BLaER1 (cell line): ENCODE measurements at regions not wholly inside any gene's neighbourhood (a gene's known extent, or its start where the extent isn't known, plus 50 kb on each side); places are given as distances from the start of the nearest gene placed in this dataset.

ENCODE experiments used
- H3K27ac ChIP-seq: shearing (Covaris generic); formaldehyde crosslinking; 2 replicates; pipeline ENCODE4 v1.8.1; 2022
- H3K27me3 ChIP-seq: shearing (Covaris generic); formaldehyde crosslinking; 2 replicates; pipeline ENCODE4 v1.8.1; 2022
- H3K36me3 ChIP-seq: shearing (Covaris generic); formaldehyde crosslinking; 2 replicates; pipeline ENCODE4 v1.8.1; 2022
- H3K4me1 ChIP-seq: shearing (Covaris generic); formaldehyde crosslinking; 2 replicates; pipeline ENCODE4 v1.8.1; 2022
- H3K4me2 ChIP-seq: shearing (Covaris generic); formaldehyde crosslinking; 2 replicates; pipeline ENCODE4 v1.8.1; 2022
- H3K4me3 ChIP-seq: shearing (Covaris generic); formaldehyde crosslinking; 2 replicates; pipeline ENCODE4 v1.8.1; 2022
- H3K9ac ChIP-seq: shearing (Covaris generic); formaldehyde crosslinking; 2 replicates; pipeline ENCODE4 v1.8.1; 2022
- H3K9me3 ChIP-seq: shearing (Covaris generic); formaldehyde crosslinking; 2 replicates; pipeline ENCODE4 v1.8.1; 2022
- H4K20me1 ChIP-seq: shearing (Covaris generic); formaldehyde crosslinking; 2 replicates; pipeline ENCODE4 v1.8.1; 2022
- Cebpa-rat ChIP-seq: shearing (Covaris generic); IDR thresholded peaks from 2 replicates; pipeline ENCODE4 v1.8.1; 2022

DNA sequence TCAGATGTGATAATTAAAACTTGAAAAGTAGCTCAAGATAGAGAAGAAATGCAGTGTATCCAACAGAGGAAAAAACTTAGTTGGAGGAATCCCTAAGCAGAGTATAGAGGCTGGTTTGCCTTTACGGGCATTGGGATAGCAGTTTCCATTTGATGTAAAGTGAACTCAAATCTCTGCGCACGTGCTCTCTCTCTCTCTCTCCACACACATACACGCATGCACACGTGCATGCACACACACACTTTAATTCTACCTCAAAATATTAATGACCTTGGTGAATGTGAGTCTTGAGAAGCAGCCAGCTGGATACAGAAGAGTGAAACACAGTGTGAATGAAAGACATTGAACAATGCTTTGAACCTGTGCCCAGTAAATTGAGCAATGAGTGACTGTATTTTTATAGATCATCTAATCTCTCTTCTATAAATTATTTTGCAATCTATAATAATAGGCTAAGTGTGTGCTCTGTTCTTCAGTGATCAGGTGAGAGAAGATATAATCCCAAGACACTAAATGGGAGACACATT is 247.7 kb upstream of the FAM83B start:
- H3K36me3 ChIP-seq, result no peaks in the 10 kb centered on the region
- TF ChIP-seq Cebpa-rat, result no peak
- no peaks in the 10 kb centered on the region for H3K9me3 ChIP-seq
- H4K20me1 ChIP-seq, result no peaks in the 10 kb centered on the region
- H3K4me3 ChIP-seq, result no peak overlapping the region
- no peaks in the 10 kb centered on the region for H3K27me3 ChIP-seq
- H3K4me1 ChIP-seq, result no peaks in the 10 kb centered on the region
- no peak overlapping the region for H3K9ac ChIP-seq
- no peak overlapping the region for H3K4me2 ChIP-seq
- H3K27ac ChIP-seq, result no peak overlapping the region

DNA sequence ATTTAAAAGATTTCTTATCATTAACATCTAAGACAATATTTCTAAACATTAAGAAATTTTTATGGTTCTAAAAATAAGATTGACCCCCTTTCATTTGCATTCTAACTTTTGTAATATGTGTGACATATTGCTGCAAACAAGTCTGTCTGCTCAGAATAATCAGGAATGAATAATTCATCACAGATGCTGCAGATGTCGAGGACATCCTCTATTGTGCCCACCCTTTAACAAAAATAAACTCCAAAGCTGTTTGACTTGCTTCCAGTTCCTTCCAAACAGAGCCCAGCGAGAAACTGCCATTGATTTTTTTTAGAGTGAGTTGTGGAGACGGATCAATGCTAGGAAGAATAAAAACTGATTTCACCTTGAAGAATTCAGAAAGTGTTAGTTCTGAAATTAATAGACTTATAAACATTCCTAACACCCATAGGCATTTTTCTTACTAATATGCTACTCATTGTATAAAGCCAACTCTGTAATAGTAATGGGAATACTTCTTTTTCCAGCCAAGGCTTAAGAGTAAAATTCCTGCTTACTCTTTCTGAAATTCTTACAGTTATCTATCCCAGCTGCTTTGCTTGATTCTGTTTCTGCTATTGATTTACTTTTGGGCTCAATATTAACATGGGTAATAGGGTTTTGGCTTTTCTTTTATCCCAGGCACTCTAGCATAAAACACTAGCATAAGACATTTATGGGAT is 244.8 kb upstream of the FAM83B start:
- Histone ChIP-seq H3K36me3 (no peaks in the 10 kb centered on the region), H3K9me3 (no peaks in the 10 kb centered on the region), H3K27ac (no peak overlapping the region), H3K4me1 (no peaks in the 10 kb centered on the region), H3K9ac (no peak overlapping the region), H3K4me3 (no peak overlapping the region), H3K4me2 (no peak overlapping the region), H4K20me1 (no peaks in the 10 kb centered on the region), H3K27me3 (no peaks in the 10 kb centered on the region)
- TF ChIP-seq Cebpa-rat, result no peak

DNA sequence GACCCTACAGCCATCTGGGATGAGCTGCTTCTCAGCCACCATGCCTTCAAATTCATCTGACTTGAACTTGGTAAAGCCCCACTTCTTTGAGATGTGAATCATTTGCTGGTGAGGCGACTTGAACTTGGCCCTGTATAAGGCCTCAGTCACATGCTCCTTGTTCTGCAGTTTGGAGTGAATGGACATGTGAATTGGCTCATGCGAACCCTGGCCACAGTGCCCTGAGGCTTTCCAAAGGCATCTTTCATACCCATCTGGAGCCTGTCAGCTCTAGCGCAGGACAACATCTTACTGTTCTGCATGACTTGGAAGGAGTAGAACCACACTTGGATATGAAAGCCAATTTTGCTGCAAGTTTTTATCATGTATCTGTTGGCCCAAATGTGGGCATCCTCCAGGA is 244.0 kb upstream of the FAM83B start:
- no peaks in the 10 kb centered on the region for H4K20me1 ChIP-seq
- H3K4me1 ChIP-seq, result no peaks in the 10 kb centered on the region
- H3K4me3 ChIP-seq, result no peak overlapping the region
- H3K9ac ChIP-seq, result no peak overlapping the region
- TF ChIP-seq Cebpa-rat, result no peak
- H3K9me3 ChIP-seq, result no peaks in the 10 kb centered on the region
- H3K27me3 ChIP-seq, result no peaks in the 10 kb centered on the region
- H3K27ac ChIP-seq, result no peak overlapping the region
- no peak overlapping the region for H3K4me2 ChIP-seq
- H3K36me3 ChIP-seq, result no peaks in the 10 kb centered on the region

DNA sequence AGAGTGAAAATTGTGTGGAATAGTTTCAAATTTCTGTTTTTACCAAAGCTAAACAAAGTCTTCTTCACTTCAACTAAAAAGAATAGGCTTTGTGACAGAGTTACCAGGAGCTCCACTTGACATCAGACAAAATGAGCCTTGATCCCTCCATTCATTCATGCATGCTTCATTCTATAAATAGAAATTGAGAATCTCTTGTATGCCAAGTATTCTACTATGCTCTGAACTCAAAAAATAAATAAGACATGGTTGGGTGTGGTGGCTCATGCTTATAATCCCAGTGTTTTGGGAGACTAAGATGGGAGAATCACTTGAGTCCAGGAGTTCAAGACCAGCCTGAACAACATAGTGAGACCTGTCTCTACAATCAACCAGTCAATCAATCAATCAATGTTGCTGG is 236.6 kb upstream of the FAM83B start:
- H3K27ac ChIP-seq, result no peak overlapping the region
- no peak for TF ChIP-seq Cebpa-rat
- H3K4me2 ChIP-seq, result no peak overlapping the region
- H3K9ac ChIP-seq, result no peak overlapping the region
- H3K27me3 ChIP-seq, result no peaks in the 10 kb centered on the region
- no peaks in the 10 kb centered on the region for H4K20me1 ChIP-seq
- H3K9me3 ChIP-seq, result no peaks in the 10 kb centered on the region
- H3K36me3 ChIP-seq, result no peaks in the 10 kb centered on the region
- no peaks in the 10 kb centered on the region for H3K4me1 ChIP-seq
- no peak overlapping the region for H3K4me3 ChIP-seq

DNA sequence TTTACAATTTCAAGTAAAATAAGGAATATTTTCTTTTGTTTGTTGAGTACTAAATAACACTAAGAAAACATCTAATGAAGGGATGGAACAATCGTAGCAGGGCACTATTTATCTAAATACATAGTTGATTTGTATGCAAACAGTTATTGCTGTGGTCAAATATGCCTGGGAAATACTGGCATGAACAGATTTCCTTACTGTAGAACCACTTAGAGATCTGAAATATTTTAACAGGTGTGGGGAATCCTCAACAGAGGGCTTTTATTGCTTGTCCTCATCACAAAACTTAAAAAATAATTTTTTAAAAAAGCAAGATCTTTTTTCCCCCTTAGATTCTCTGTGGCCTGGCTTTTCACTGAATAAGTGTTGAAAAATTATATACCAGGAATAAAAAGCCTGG is 233.0 kb upstream of the FAM83B start:
- H4K20me1 ChIP-seq, result no peaks in the 10 kb centered on the region
- no peaks in the 10 kb centered on the region for H3K4me1 ChIP-seq
- H3K36me3 ChIP-seq, result no peaks in the 10 kb centered on the region
- no peaks in the 10 kb centered on the region for H3K9me3 ChIP-seq
- no peaks in the 10 kb centered on the region for H3K27me3 ChIP-seq
- H3K4me3 ChIP-seq, result no peak overlapping the region
- H3K9ac ChIP-seq, result no peak overlapping the region
- H3K27ac ChIP-seq, result no peak overlapping the region
- H3K4me2 ChIP-seq, result no peak overlapping the region
- no peak for TF ChIP-seq Cebpa-rat

DNA sequence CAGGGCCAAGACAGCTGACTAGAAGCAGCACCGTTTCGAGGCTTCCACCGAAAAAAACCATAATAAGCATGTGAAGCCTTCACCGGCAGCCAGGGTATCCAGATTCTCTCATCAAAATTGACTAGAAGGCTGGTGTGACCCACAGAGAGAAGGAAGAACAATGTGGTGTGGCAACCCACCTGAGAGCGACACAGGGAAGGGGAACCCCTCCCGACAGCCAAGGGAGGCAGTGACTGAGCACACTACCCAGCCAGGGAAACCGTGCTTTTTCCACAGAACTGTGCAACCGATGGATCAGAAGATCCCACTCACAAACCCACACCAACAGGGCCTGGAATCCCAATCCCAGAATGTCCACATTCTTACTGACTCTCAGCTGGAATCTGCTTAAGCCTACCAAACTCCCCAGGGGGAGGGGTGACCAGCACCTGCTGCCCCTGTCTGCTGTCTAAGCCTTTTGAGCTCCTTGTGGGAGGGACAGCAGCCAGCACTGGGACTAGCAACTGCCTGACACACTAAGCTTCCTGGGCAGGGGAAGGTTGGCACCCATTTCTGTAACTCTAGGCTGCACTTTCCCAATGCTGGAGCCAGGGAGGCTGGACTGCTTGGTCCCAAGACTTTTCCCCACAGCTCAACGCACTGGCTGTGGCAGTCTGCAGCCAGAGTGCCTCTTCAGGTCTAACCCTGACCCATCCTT is 231.9 kb upstream of the FAM83B start:
- H3K4me3 ChIP-seq, result no peak overlapping the region
- no peak overlapping the region for H3K27ac ChIP-seq
- H3K9me3 ChIP-seq, result no peaks in the 10 kb centered on the region
- no peaks in the 10 kb centered on the region for H3K36me3 ChIP-seq
- H3K4me2 ChIP-seq, result no peak overlapping the region
- H3K9ac ChIP-seq, result no peak overlapping the region
- H3K4me1 ChIP-seq, result no peaks in the 10 kb centered on the region
- H3K27me3 ChIP-seq, result no peaks in the 10 kb centered on the region
- TF ChIP-seq Cebpa-rat, result no peak
- no peaks in the 10 kb centered on the region for H4K20me1 ChIP-seq

DNA sequence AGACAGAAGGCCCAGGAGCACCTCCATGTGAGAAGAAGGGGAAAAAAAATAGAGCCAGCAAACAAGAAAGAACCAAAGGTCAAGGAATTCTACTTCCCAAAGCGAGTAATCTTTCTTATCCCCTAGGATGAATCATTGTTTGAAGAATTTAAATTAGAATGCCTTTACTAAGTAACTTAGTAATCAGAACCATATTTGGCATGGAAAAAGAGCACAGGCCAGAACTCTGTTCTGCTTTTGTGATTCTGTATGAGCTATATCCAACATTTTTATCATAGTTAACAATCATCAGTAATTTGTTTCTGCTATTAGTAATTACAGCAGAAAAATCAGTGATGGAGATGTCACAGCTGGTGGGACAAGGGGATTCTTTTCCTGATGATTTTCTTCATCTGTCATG is 228.8 kb upstream of the FAM83B start:
- TF ChIP-seq Cebpa-rat, result no peak
- Histone ChIP-seq H3K27ac (no peak overlapping the region), H3K9me3 (no peaks in the 10 kb centered on the region), H4K20me1 (no peaks in the 10 kb centered on the region), H3K9ac (no peak overlapping the region), H3K4me1 (no peaks in the 10 kb centered on the region), H3K4me3 (no peak overlapping the region), H3K4me2 (no peak overlapping the region), H3K27me3 (no peaks in the 10 kb centered on the region), H3K36me3 (no peaks in the 10 kb centered on the region)

DNA sequence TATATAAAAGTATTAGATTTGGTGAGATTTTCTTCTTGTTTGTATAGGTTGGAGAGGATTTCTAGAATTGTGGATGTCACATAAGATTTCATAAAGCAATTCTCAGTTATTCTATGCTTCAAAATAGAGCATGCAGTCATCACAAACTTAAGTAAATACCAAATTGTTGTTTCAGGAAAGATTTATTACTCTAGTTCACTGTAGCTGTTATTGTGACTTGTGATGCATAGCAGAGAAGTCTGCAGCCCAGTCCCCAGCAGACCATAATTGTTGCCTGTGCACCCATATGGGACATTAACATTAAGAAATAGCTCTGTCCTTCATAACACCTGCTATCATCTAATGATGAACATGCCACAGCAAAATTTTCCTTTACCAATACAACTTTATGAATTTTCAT is 228.0 kb upstream of the FAM83B start:
- TF ChIP-seq Cebpa-rat, result no peak
- no peaks in the 10 kb centered on the region for H3K27me3 ChIP-seq
- no peaks in the 10 kb centered on the region for H3K4me1 ChIP-seq
- no peaks in the 10 kb centered on the region for H3K9me3 ChIP-seq
- no peak overlapping the region for H3K4me2 ChIP-seq
- no peaks in the 10 kb centered on the region for H4K20me1 ChIP-seq
- no peak overlapping the region for H3K27ac ChIP-seq
- H3K9ac ChIP-seq, result no peak overlapping the region
- no peak overlapping the region for H3K4me3 ChIP-seq
- H3K36me3 ChIP-seq, result no peaks in the 10 kb centered on the region

DNA sequence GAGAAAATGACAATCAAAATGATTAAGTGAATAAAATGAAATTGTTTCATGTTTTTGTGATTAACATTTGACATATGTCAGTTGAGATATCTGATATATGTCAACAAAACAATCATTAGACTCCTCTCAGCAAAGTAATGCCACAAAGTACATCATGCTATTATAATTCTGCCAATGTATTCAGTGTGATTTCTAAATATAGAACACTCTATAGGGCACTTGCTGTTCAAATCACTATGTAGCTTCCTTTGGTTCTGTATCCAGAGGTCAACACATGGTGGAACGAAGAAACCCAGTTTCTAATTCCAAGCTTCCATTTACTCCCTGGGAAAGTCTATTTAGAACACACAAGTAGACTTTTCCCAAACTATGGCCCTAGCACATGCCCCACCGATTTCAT is 227.5 kb upstream of the FAM83B start:
- TF ChIP-seq Cebpa-rat, result no peak
- no peak overlapping the region for H3K27ac ChIP-seq
- no peak overlapping the region for H3K9ac ChIP-seq
- H3K27me3 ChIP-seq, result no peaks in the 10 kb centered on the region
- H3K36me3 ChIP-seq, result no peaks in the 10 kb centered on the region
- H3K4me3 ChIP-seq, result no peak overlapping the region
- H3K4me1 ChIP-seq, result no peaks in the 10 kb centered on the region
- H3K9me3 ChIP-seq, result no peaks in the 10 kb centered on the region
- H3K4me2 ChIP-seq, result no peak overlapping the region
- no peaks in the 10 kb centered on the region for H4K20me1 ChIP-seq

DNA sequence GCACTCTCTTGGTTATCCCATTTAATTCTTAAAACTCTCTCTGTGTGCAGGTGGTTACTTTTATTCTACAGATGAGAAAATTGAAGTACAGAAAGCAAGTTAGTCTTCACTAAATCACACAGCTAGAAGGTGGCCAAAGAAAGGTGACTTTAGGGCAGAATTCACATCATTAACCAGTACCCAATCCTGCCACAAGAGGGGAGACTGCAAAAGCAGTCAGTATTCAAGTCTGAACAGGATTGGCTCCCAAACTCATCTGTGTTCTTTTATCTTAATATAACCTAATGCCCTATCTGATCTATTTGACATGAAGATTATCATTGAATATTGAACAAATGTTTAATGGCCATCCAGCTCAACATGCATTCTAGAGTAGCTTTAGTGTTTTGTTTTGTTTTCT is 225.3 kb upstream of the FAM83B start:
- H3K4me3 ChIP-seq, result no peak overlapping the region
- H3K27me3 ChIP-seq, result no peaks in the 10 kb centered on the region
- H3K36me3 ChIP-seq, result no peaks in the 10 kb centered on the region
- H3K4me1 ChIP-seq, result no peaks in the 10 kb centered on the region
- no peak for TF ChIP-seq Cebpa-rat
- H3K9me3 ChIP-seq, result no peaks in the 10 kb centered on the region
- no peak overlapping the region for H3K27ac ChIP-seq
- H3K4me2 ChIP-seq, result no peak overlapping the region
- no peak overlapping the region for H3K9ac ChIP-seq
- H4K20me1 ChIP-seq, result no peaks in the 10 kb centered on the region
